NOMO-1 treated with DMSO at 0.1 percent for 48 hours (cell line): ENCODE measurements at regions not wholly inside any gene's neighbourhood (a gene's known extent, or its start where the extent isn't known, plus 50 kb on each side); places are given as distances from the start of the nearest gene placed in this dataset.
"Not testable (repeated sequence)": the region's sequence is repeated elsewhere in the genome, so short reads cannot be mapped to it uniquely, and the experiment has no call there.

ENCODE experiments used
- DNase-seq: peaks from one replicate; lab custom pipeline; 2025; ENCODE audit not compliant: unreplicated experiment; lab: John Stamatoyannopoulos, UW

DNA sequence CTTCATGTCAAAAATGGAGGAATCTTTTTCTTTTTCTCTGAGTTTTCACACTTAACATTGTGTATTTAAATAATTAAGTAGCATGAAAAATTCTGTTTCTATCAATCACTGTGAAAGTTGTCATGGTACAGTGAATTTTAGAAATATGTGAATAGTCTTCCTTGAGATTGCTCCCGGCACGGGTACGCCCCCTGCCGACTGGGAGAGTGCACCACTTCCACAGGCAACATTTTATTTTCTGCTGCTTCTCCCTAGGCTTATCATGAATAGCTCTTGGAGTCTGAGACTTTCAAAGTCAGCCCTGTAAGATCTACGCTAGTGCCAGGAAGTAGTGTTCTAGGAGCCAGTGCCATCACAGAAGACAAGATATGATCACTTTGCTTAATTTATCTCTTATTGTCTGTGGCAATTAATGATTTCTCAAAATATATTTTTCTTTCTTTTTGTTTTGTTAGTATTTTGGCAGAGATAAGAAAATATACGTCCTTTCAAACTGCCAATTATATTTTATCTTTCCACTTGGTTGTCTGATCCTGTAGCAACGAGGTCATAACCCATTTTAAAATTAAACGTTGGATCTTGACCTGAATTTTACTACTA lies 763.8 kb upstream of the AADAT start:
- peak; percentile 38 for DNase-seq

DNA sequence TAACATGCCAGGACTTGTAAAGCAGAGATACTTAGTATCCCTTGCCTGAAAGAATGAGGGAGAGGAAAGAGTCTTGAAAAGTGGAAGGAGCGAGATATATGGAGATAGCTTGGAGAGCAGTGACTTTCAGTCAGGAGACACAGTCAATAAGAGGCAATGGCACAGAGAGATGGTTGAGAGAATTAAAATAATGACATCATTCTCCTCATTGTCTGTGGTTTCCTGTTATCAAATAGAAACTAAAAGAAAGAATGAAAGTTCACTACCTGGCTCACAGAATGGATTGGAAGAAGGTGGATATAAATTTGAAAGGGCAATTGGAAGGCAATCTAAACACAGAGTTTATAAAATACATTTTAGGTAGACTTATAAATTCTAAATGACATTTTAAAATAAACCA lies 760.2 kb upstream of the AADAT start:
- DNase-seq = no peak

DNA sequence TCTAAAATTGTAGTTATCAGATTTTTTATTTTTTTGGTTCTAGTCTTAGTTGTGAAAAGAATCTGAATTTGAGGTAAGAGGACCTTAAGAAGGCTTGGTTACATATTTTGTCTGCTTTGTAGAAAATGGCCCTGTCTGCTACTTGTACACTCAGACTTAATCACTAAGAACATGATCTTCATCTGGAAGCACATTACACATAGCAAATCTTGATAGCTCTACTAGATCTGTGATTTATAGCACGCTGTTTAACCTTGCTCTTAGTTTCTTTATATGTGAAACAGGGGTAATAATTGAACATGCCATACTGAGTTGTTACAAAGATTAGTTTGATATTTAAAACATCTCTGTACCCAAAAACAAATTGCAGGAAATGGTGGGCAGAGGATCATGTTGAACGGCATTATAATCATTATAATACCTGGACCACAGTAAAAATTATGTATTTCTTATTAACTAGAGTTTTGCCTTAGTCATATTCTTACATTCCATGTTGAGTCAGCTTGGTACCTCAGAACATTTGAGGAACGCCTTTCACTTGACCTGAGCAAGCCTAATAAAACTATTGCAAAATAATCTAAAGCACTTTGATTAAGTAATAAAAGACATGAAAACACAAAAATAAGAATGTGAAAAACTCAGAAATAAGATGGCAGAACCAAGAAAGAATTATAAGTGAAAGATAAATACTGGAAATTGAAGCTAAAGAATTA lies 738.0 kb upstream of the AADAT start:
- DNase-seq = no peak

DNA sequence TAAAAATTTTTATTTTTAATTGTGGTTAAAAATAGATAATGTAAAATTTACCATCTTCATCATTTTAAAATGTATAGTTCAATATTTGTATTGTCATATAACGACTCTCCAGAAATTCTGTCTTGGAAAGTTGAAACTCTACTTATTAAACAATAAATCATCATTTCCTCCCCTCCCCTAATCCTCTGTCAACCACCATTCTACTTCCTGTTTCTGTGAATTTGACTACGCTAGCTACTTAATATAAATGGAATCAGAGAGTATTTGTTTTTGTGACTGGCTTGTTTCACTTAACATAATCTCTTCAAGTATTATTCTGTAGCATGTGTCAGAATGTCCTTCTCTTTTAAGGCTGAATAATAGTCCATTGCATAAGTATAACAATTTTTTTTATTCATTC lies 729.0 kb upstream of the AADAT start:
- no peak for DNase-seq

DNA sequence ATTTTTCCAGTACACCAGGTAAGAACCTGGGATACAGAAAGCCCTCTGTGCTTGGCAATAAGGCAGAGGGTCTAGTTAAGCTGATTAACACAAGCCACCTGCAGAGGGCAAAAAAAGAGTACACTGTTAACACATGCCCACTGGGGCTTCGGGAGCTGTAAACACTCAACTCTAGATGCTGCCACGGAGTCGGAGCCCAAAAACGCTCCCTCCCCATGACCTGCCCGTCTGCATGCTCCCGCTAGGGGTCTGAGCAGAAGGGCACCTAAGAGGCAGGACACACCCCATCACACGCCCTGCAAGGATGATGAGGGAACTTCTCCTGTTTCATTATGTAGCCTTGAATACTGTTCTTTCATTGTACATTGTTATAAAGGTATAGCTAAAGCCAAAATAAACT lies 715.6 kb upstream of the AADAT start:
- no peak for DNase-seq

DNA sequence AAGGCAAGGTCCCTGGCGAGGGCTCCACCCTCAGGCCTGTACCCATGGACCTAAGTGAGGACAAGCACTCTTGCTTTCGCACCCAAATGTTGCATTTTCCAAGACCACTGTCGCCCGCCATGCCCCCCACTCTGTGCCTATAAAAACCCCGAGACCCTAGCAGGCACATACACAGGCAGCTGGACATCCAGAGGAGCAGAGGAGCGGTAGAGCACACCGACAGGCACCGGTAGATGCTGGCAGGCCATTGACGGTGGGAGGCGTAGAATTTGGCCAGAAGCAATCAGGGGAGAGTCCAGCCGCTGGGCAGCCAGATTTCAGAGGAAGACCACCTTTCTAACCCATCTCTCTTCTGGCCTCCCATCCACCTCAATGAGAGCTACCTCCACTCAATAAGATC lies 715.2 kb upstream of the AADAT start:
- DNase-seq = no peak

DNA sequence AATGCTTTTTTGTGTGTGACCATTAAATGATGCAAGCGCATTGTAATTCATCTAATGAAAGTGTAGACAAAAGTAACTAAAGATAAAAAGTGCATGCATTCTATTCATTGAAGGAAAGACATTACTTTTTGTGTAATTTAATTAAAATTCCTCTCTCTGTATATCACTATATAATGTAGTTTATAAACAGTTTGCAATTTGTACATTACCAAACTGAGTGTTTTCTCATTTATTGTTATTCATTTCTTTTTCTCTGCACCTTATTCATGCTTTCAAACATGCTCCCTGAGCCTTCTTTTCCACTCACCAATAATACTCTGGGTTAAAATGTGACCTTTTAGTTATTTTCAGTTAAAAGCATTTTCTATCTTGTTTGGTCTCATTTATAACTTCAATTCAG lies 713.7 kb upstream of the AADAT start:
- no peak for DNase-seq

DNA sequence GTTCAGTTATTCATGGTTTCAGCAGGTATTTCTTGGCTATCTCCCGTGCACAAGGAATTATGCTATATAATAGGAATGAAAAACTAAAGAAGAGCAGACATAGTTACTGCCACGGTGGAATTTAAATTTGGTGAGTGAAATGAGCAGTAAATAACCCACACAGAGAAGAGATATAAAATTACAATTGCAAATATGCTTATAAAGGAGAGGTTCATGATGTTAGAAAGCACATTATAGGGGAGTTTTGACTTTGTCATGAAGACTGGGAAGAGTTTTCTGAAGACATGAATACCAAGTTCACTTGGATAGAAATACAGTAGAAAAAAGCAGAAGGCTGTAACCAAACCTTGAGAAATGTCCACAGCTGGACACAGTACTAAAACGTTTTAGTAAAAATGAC lies 712.0 kb upstream of the AADAT start:
- DNase-seq = no peak

DNA sequence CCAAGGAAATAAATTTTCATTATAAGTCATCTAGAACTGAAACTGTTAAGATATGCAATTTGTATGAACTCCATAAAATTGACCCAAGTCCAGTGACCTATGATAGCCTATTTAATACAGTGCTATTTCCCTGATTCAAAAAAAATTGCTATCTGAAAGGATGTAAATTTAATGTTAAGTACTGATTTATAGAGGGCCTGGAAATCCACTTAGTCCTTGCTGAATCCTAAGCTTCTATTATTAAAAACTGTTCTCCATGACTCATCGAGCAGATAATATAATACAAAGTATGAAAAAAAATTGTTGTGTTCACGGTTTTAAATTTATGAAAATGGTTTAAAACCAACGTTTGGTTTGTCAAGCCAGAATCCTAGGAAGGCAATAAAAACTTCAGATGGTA lies 704.8 kb upstream of the AADAT start:
- DNase-seq = no peak

DNA sequence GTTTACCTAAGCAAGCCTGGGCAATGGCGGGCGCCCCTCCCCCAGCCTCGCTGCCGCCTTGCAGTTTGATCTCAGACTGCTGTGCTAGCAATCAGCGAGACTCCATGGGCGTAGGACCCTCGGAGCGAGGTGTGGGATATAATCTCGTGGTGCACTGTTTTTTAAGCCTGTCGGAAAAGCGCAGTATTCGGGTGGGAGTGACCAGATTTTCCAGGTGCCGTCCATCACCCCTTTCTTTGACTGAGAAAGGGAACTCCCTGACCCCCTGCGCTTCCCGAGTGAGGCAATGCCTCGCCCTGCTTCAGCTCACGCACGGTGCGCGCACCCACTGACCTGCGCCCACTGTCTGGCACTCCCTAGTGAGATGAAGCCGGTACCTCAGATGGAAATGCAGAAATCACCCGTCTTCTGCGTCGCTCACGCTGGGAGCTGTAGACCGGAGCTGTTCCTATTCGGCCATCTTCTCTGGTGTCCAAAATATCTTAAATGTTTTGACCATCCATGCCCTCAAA lies 698.8 kb upstream of the AADAT start:
- not testable (repeated sequence) for DNase-seq

DNA sequence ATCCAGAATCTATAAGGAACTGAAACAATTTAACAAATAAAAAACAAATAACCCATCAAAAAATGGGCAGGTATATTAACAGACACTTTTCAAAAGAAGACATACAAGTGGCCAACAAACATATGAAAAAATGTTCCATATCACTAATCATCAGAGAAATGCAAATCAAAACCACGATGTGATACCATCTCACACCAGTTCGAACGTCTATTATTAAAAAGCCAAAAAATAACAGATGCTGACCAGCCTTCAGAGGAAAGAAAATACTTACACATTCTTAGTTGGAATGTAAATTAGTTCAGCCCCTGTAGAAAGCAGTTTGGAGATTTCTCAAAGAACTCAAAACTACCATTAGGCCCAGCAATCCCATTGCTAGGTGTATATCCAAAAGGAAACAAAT lies 687.9 kb upstream of the AADAT start:
- DNase-seq = no peak

DNA sequence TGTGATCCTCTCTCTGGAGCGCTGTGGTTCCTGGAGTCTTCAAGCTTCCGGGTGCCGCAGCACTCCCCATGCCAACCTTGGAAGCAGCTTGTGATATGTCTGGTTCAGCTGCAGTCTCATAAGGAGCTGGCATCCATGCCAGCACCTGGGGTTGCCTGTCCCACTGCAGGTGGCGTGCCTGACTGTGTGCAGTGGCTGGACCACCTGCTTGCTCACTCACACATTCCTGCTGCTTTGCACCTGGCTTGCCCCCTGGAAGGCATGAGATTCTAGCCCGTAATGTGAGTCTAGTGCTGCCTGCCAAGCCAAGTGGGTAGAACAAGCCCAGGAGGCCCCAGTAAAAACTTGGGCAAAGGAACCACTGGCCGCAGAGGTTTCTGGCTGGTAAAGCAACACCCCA lies 687.2 kb upstream of the AADAT start:
- no peak for DNase-seq

DNA sequence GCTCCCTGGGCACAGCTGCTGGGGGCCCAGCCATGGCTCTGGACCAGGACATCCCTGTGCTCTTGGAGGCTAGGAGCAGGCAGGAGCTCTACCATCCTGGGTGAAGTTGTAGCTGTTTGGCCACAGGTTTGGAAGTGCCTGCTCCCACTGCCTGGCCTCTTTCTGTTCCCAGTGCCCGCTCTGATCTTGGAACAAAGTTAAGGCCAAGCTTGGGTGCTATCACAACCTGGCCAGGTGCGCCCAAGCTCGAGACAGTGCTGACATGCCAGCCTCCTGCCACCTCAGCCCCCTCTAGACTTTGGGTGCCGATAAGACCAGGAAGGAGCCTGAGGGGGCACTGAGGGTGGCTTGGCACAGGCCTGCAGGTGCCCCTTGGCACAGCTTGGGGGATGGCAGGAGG lies 686.1 kb upstream of the AADAT start:
- no peak for DNase-seq

DNA sequence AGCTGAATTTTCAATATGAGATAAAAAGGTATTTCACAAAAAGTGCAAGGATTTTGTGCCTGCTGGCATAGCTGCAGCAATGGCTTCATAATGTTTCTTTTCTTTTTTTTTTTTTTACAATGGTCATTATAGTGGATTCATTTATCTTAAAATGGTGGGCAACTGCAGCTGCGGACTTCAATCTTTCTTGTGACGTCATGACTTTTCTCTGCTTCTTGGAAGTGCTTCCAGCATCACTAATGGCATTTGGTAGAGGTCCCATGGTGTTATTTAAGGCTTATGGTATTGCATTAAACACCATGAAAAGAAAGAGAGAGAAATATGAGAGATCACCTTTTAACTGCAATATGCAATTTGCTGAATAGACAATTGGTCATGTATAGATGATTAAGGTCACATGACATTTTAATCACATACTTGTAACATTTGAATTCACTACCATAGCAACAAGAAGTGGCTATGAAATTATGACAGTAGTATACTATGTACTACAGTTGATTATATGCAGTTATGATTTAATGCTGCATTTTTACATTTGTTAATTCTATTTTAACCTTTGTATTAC lies 684.0 kb upstream of the AADAT start:
- no peak for DNase-seq

DNA sequence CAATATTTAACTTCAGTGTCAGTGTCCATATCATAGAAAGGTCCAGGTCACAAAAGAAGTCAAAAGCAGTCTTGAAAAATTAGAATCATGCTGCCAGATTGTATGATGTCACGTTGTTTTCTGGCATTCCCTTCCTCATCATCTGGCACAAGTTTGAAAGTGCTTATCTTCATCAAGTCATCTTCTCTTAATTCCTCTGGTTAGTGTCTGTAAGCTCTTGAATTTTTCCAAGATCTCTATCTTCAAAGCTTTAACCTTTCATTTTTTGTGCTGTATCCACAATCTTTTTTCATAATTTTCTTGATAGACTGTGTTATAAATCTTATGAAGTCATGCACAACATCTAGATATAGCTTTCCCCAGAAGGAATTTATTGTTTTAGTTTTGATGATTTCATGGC lies 682.7 kb upstream of the AADAT start:
- no peak for DNase-seq

DNA sequence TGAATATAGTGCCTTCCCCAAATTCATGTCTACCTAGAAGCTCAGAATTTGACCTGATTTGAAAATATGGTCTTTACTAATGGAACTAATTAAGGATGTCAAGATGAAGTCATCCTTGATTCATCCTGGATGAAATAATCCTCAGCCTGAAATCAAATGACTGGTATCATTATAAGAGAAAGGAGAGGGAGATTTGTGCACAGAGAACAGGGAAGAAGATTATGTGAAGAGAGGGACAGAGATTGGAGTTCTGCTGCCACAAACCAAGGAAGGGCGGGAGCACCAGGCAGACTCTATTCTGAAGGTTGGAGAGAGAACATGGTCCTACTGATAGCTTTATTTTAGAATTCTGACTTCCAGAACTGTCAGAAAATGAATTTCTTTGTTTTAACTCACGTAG lies 680.9 kb upstream of the AADAT start:
- no peak for DNase-seq

DNA sequence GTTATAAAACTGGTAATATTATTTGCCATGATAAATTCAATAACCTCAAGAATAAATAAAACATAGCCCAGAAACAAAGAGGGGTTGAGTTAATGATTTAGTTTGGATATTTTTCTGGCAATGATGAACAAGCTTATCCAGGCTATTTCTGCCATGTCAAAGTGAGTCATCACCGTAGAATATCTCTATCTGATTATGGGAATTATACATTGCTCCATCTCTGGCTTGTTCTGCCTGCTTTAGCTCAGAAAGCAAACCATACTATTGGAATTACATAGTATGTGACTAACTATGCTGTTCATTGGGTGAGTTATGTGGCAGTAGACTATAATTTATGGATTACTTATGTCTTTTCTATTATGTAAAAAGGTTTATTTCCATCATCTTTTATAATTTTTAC lies 680.1 kb upstream of the AADAT start:
- no peak for DNase-seq

DNA sequence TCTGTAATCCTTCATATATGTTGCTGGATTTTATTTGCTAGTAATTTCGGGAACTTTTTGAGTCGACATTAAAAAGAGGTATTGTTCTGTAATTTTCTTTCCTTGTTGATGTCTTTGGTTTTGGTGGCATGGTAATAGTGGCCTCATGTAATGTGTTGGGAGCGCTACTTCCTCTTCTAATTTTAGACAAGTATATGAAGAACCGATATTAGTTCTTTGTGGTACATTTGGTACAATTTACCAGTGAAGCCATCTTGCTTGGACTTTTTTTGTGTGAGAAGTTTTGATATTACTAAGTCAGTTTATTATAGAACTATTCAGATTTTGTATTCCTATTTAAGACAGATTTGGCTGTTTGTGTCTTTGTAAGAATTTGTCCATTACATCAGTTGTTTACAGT lies 669.2 kb upstream of the AADAT start:
- peak; percentile 0 for DNase-seq

DNA sequence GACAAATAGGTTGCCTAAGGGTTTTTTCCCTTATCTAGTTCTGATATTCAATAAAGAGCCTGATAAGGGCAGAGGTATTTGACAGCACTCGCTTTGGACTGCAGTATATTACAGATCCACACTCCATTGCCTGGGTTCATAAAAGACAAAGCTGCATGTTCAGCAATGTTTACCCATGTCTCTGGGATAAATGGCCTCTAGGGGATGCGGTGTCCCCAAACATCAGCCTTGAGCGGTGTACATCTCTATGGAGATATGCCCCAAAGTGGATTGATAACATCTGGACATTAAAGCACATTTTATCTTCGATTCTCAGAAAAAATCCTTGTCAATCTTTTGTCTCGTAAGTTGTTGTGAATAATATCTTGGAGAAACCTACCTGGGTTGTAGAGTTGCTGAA lies 660.8 kb upstream of the AADAT start:
- DNase-seq = no peak

DNA sequence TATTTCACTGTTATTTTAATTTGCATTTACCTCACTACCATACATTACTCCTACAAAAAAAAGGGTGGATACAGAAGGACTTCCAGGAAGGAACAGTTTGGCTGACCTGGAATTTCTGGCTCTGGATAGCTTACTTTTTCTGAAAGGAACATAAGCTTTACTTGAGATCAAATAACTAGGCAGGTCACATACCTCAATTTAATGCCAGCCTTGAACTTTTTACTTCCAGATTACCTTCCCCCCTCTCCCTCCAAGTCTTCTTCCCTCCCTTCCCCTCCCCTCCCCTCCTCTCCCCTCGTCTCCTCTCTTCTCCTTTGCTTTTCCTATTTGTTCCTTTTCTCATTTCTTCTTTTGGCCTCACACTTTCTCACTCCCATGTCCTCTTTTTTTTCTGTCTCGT lies 659.2 kb upstream of the AADAT start:
- no peak for DNase-seq

DNA sequence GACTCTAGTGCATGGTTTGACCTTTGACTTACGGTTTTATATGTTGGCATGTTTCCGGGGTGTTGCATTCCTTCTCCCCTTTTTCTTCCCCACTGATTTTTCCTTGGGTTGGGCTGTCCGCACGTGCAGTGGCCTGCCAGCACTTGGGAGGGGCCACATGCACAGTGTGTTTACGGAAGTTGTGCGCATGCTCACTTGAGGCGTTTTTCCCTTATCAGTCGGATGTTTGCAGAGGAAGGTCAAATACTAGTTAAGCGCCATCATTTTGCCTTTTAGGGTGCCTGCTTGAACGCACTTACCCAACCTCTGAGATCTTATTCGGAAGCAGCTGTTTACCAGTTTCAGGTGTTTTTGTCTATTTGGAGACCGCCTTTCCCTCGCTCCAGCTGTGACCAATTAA lies 653.9 kb upstream of the AADAT start:
- DNase-seq = no peak

DNA sequence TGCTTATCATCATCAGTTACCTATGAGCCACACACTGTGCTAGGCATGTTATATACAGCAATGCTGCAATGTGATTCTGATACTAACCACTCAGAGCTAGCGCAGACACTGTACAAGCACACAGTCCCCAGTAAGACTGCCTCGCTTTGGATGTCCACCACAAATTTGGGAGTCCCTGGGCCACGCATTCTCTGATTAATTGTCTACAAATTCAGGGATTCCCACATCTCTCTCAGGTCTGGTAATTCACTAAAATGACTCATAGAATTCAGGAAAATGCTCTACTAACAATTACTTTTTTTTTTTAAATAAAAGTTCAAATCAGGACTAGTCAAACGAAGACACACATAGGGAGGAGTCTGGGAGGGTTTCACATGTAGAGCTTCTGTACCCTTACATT lies 652.1 kb upstream of the AADAT start:
- no peak for DNase-seq

DNA sequence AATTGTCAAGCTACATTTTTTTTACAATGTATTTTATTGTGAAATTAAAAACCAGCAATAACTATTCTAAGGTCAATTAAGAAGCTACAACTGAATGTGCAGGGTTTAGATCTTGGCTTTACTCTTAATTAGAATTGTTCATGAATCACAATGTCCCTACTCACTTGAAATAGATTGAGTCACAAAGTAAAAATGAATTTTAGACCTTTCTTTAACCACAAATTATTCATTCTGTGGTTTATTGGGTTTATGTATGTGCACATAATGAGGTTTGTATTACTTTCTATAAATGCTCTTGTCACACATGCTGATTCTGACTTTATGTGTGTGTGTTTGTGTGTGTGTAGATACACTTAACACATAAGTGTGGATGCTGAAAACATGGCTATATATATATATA lies 647.0 kb upstream of the AADAT start:
- no peak for DNase-seq
